ENCODE measurements at regions not wholly inside any gene's neighbourhood (a gene's known extent, or its start where the extent isn't known, plus 50 kb on each side); places are given as distances from the start of the nearest gene placed in this dataset.
"Not testable (repeated sequence)": the region's sequence is repeated elsewhere in the genome, so short reads cannot be mapped to it uniquely, and the experiment has no call there.

DNA sequence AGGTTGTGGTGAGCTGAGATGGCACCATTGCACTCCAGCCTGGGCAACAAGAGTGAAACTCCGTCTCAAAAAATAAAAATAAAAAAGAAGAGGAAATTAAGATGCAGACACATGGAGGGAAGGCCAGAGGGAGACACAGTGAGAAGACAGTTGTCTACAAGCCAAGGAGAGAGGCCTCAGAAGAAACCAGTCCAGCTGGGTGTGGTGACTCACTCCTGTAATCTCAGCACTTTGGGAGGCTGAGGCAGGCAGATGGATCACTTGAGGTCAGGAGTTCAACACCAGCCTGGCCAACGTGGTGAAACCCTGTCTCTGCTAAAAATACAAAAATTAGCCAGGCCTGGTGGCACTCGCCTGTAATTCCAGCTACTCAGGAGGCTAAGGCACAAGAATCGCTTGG, 80.6 kb downstream of the SMIM20 start:
- TF ChIP-seq, protein P1, sequence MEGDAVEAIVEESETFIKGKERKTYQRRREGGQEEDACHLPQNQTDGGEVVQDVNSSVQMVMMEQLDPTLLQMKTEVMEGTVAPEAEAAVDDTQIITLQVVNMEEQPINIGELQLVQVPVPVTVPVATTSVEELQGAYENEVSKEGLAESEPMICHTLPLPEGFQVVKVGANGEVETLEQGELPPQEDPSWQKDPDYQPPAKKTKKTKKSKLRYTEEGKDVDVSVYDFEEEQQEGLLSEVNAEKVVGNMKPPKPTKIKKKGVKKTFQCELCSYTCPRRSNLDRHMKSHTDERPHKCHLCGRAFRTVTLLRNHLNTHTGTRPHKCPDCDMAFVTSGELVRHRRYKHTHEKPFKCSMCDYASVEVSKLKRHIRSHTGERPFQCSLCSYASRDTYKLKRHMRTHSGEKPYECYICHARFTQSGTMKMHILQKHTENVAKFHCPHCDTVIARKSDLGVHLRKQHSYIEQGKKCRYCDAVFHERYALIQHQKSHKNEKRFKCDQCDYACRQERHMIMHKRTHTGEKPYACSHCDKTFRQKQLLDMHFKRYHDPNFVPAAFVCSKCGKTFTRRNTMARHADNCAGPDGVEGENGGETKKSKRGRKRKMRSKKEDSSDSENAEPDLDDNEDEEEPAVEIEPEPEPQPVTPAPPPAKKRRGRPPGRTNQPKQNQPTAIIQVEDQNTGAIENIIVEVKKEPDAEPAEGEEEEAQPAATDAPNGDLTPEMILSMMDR (IDR thresholded peaks at IDR 0.05; ENCODE audit: insufficient read depth, low read length): peak; percentile 3
- peak; percentile 84 for DNase-seq (ENCODE audit: low read depth)
- not testable (repeated sequence) for H3K4me3 ChIP-seq (ENCODE audit: low read depth, low read length)

DNA sequence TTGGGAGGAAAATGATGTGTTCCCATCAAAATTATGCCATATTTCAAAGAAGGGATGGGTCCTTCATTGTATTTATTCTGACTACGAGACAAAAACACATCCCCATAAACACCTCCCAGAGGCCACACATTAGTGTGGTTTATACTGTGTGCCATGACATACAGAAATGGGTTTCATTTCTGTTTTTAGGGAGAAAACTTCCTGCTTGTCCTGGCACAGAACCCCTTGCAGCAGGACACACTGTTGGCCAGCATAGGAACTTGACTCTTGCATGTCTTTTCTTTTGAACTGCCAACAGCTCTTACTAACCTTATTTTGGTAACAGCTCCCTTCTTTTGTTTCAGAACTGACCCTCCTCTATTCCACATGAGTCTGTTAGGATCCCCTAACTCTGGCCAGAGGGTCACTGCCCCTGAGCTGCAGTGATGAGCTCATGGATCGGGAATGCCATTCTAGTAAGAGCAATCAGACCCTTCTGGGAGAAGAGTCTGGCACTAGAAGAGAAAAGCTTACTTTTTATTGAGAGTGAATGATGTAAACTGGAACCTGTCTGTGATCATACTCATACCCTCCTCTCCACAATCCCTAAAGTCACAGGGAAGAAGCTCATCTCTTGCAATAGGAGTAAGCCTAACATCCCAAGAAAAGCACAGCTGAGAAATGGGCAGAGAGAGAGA, 86.4 kb downstream of the SMIM20 start:
- no peak overlapping the region for H3K4me3 ChIP-seq (ENCODE audit: low read depth, low read length)
- TF ChIP-seq, protein P1 (IDR thresholded peaks at IDR 0.05; ENCODE audit: insufficient read depth, low read length): no peak
- DNase-seq (ENCODE audit: low read depth): peak; percentile 50

DNA sequence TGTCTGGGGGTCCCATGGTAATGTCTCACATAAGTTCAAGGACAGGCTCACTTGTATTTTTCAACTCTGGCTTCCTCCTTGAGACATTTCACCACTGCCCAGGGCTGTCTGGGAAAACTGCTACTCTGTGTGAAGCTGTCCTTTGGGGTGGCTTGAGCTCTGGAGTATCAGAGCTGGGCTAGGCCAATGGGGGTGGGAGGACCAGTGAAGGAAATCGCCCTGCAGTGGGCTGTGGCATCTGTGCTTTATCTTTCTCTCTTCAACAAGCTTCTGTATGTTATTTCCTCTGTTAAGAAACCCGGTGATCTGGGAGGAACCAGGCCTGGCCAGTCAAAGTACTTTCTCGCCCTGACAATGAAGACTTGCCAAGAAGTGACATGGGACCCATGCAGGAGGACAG, 87.4 kb downstream of the SMIM20 start:
- no peak for DNase-seq (ENCODE audit: low read depth)
- TF ChIP-seq, protein P1 (IDR thresholded peaks at IDR 0.05; ENCODE audit: insufficient read depth, low read length): no peak
- no peak overlapping the region for H3K4me3 ChIP-seq (ENCODE audit: low read depth, low read length)

DNA sequence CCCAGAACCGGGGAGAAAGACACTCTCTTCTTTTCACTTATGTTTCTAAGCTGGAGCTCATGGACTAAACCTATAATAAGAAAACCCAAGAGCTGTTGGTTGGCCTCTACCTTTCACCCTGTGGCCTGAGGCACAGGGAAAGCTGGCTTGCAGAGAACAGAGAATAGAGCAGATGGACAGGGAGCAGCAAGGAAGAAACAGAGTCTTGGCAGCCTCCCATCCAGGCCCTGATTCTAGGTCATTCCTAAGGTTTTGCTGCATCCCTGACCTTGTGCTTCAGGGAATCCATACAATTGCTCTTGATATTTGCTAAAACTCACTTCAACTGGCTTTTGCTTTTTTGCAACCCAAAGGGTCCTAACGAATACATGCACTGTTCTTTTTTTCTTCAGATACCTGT, 87.8 kb downstream of the SMIM20 start:
- no peak overlapping the region for H3K4me3 ChIP-seq (ENCODE audit: low read depth, low read length)
- TF ChIP-seq, protein P1 (IDR thresholded peaks at IDR 0.05; ENCODE audit: insufficient read depth, low read length): no peak
- DNase-seq (ENCODE audit: low read depth): no peak

DNA sequence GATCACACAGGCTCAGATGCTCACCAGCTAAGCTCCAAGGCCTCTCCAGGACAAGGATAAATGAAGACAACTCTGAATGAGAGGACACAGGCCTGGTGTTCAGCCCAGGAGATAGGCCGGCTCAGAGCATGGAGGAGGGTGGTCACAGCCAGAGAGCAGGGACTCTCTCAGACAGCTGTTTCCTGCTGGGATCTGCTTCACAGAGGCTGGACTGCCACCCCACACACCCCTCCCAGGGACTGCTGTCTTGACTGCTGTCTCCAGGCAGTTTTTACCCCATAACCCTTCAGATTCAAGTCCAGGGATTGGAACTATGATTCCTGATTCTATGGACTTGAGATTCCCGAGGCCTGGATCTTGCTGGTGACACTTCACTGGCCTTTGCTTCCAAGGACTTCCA, 89.0 kb downstream of the SMIM20 start:
- TF ChIP-seq, protein P1 (IDR thresholded peaks at IDR 0.05; ENCODE audit: insufficient read depth, low read length): no peak
- no peak overlapping the region for H3K4me3 ChIP-seq (ENCODE audit: low read depth, low read length)
- no peak for DNase-seq (ENCODE audit: low read depth)

DNA sequence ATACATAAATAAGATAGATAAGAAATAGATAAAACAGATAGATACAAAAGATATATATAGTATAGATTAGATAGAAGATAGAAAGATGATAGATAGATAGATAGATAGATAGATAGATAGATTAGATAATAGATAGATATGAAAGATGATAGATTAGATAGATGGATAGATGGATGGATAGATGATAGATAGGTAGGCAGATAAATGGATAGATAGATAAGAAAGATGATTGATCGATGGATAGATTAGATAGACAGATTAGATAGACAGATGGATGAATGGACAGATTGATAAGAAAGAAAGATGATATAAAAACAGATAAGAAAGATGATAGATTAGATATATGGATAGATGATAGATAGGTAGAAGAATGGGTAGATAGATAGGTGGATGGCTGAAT, 90.3 kb downstream of the SMIM20 start:
- TF ChIP-seq, protein P1 (IDR thresholded peaks at IDR 0.05; ENCODE audit: insufficient read depth, low read length): no peak
- DNase-seq (ENCODE audit: low read depth): no peak
- H3K4me3 ChIP-seq (ENCODE audit: low read depth, low read length): no peak overlapping the region

DNA sequence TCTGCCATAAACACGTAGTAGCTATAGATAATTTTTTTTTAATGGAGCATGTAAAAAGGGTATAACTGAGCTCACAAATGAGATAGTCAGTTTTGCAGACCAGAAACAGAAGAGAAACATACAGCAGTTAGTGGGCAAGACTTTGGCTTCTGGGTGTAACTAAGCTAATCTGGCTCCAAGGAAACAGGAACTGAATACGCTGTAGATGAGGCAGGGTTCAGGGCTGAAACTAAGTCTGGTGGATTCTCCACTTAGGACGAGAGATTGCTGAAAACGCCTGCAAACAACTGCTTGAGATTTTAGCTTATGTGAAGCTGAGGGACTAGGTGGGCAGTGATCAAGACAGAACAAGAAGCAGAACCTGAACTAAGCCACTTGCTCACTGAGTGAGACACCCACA, 91.7 kb downstream of the SMIM20 start:
- no peak overlapping the region for H3K4me3 ChIP-seq (ENCODE audit: low read depth, low read length)
- no peak for DNase-seq (ENCODE audit: low read depth)
- TF ChIP-seq, protein P1 (IDR thresholded peaks at IDR 0.05; ENCODE audit: insufficient read depth, low read length): no peak
